Endothelial cell of umbilical vein (primary cell): ENCODE measurements at regions not wholly inside any gene's neighbourhood (a gene's known extent, or its start where the extent isn't known, plus 50 kb on each side); places are given as distances from the start of the nearest gene placed in this dataset.
"Not testable (repeated sequence)": the region's sequence is repeated elsewhere in the genome, so short reads cannot be mapped to it uniquely, and the experiment has no call there.

ENCODE experiments used
- BruUV-seq: library from RNA; stranded (reverse); fragments of 400-500 nt; replicated peaks from 2 replicates; lab custom pipeline; 2021; lab: Mats Ljungman, UMichigan
- CTCF ChIA-PET: fragments of 300-600, 350-600 bp; sonication (Branson Sonifier 250); formaldehyde crosslinking; loops from one replicate; lab custom pipeline; 2021; ENCODE audit warnings: antibody characterized with exemption, inconsistent platforms; lab: Charles Lee
- POLR2A ChIA-PET: fragments of 300-600, 350-600 bp; sonication (Branson Sonifier 250); formaldehyde crosslinking; loops from one replicate; lab custom pipeline; 2021; ENCODE audit warnings: antibody characterized with exemption, inconsistent platforms; lab: Charles Lee
- DNase-seq: peaks from one replicate; pipeline ENCODE4 v3.0.0-alpha.2; 2011; ENCODE audit warnings: low read depth, low spot score
- FAIRE-seq: peaks from 2 replicates; lab custom pipeline; 2011; peaks lifted over from hg19 to GRCh38; lab: Jason Lieb, UNC
- H2AFZ ChIP-seq: 2 replicates; pipeline ENCODE4 v1.6.0; 2012; ENCODE audit warnings: low read depth, low read length, control low read depth, inconsistent platforms
- H3K27ac ChIP-seq: 2 replicates; pipeline ENCODE4 v1.5.1; 2011; ENCODE audit warnings: low read depth, mild to moderate bottlenecking, control low read depth, low read length, moderate library complexity; ENCODE audit not compliant: insufficient read depth
- H3K27me3 ChIP-seq, 2 experiments: 2 replicates each; pipeline versions ENCODE4 v1.6.0 to v1.6.1; 2011; ENCODE audit warnings: low read length in 2 of 2, mixed read lengths in 1 of 2; ENCODE audit not compliant: control insufficient read depth in 2 of 2, insufficient read depth in 2 of 2
- H3K36me3 ChIP-seq, 2 experiments: 2 replicates in 1 of 2; 3 replicates in 1 of 2; pipeline ENCODE4 v1.5.1; 2011; ENCODE audit warnings: low read length in 2 of 2, mild to moderate bottlenecking in 1 of 2, moderate library complexity in 1 of 2; ENCODE audit not compliant: control insufficient read depth in 2 of 2, insufficient read depth in 2 of 2; ENCODE audit errors: extremely low read depth in 1 of 2
- H3K4me1 ChIP-seq: 3 replicates; pipeline ENCODE4 v1.5.1; 2011; ENCODE audit warnings: mild to moderate bottlenecking, low read length; ENCODE audit not compliant: control insufficient read depth, insufficient read depth; ENCODE audit errors: extremely low read depth
- H3K4me2 ChIP-seq: 2 replicates; pipeline ENCODE4 v1.6.1; 2011; ENCODE audit warnings: low read length, control low read depth, mixed read lengths; ENCODE audit not compliant: insufficient read depth
- H3K4me3 ChIP-seq, 3 experiments: fragments of 200-600 bp in 1 of 3; sonication (generic), shearing (Covaris generic) in 1 of 3; replicated peaks in 1 of 3; 2 replicates each; pipeline ENCODE4 v1.5.1; 2011 to 2016; ENCODE audit warnings: control low read depth in 3 of 3, low read length in 3 of 3, mild to moderate bottlenecking in 2 of 3, inconsistent platforms in 1 of 3, low read depth in 1 of 3, moderate library complexity in 1 of 3; ENCODE audit not compliant: insufficient read depth in 1 of 3
- H3K79me2 ChIP-seq: 2 replicates; pipeline ENCODE4 v1.6.0; 2012; ENCODE audit warnings: low read length, inconsistent platforms; ENCODE audit not compliant: control insufficient read depth, insufficient read depth
- H3K9ac ChIP-seq: replicated peaks from 2 replicates; pipeline ENCODE3; 2011; ENCODE audit warnings: low read length, control low read depth; ENCODE audit not compliant: insufficient read depth; ENCODE audit errors: extremely low read depth
- H3K9me1 ChIP-seq: replicated peaks from 3 replicates; pipeline ENCODE4 v1.6.0; 2011; ENCODE audit warnings: mild to moderate bottlenecking, low read length; ENCODE audit not compliant: control insufficient read depth, insufficient read depth; ENCODE audit errors: extremely low read depth
- H3K9me3 ChIP-seq: replicated peaks from 2 replicates; pipeline ENCODE4 v1.5.1; 2012; ENCODE audit warnings: low read length, inconsistent platforms; ENCODE audit not compliant: control insufficient read depth, insufficient read depth
- H4K20me1 ChIP-seq: replicated peaks from 2 replicates; pipeline ENCODE3; 2011; ENCODE audit warnings: mild to moderate bottlenecking, low read length; ENCODE audit not compliant: control insufficient read depth, insufficient read depth; ENCODE audit errors: extremely low read depth
- EZH2 ChIP-seq: IDR thresholded peaks from 2 replicates; pipeline ENCODE4 v1.6.1; 2012; ENCODE audit warnings: borderline replicate concordance, low read depth, mild to moderate bottlenecking, moderate library complexity, low read length, inconsistent platforms; ENCODE audit not compliant: severe bottlenecking
- FOS ChIP-seq: IDR thresholded peaks from 2 replicates; pipeline ENCODE4 v1.6.1; 2011; ENCODE audit warnings: mild to moderate bottlenecking, low read length, moderate library complexity, borderline replicate concordance; ENCODE audit not compliant: insufficient read depth
- GATA2 ChIP-seq: IDR thresholded peaks from 2 replicates; pipeline ENCODE4 v1.7.0; 2011; ENCODE audit warnings: low read depth, mild to moderate bottlenecking, moderate library complexity, mixed read lengths, low read length; ENCODE audit not compliant: insufficient read length, insufficient read depth
- JUN ChIP-seq: IDR thresholded peaks from 2 replicates; pipeline ENCODE4 v1.6.1; 2011; ENCODE audit warnings: borderline replicate concordance, low read depth; ENCODE audit not compliant: insufficient read length, insufficient read depth
- MYC ChIP-seq: IDR thresholded peaks from one replicate; pipeline ENCODE4 v1.6.1; 2011; ENCODE audit warnings: mild to moderate bottlenecking, low read depth, low read length
- POLR2A ChIP-seq: IDR thresholded peaks from 2 replicates; pipeline ENCODE4 v1.6.1; 2012; ENCODE audit warnings: low read depth, mild to moderate bottlenecking, control low read depth, low read length
- POLR2AphosphoS5 ChIP-seq: IDR thresholded peaks from 2 replicates; pipeline ENCODE4 v1.6.1; 2012; ENCODE audit warnings: low read depth, mild to moderate bottlenecking, control low read depth, low read length, moderate library complexity; ENCODE audit not compliant: insufficient read depth
- dilution Hi-C: fragments of 300-500 bp; cut with MboI; formaldehyde crosslinking; loops from one replicate; pipeline ENCODE4 v1.15.0; 2019; ENCODE audit warnings: low sequenced_read_pairs; ENCODE audit not compliant: extremely low pct_ligation_motif_present
- intact Hi-C: fragments of 100-400 bp; cut with micrococcal nuclease; formaldehyde crosslinking; loops from one replicate; pipeline ENCODE4 v1.10.0; 2022
- TF ChIP-seq, protein P1 (sequence below), 2 donors: IDR thresholded peaks; 1 replicate in 1 of 2; 2 replicates in 1 of 2; pipeline ENCODE4 v1.5.1; 2011; ENCODE audit warnings: low read length in 2 of 2, mild to moderate bottlenecking in 2 of 2, moderate library complexity in 2 of 2, control low read depth in 1 of 2, inconsistent platforms in 1 of 2, low read depth in 1 of 2; ENCODE audit not compliant: insufficient read depth in 1 of 2; ENCODE audit errors: extremely low read depth in 1 of 2
- TF ChIP-seq, protein P2 (sequence below): IDR thresholded peaks from 2 replicates; pipeline ENCODE4 v1.6.1; 2011; ENCODE audit not compliant: insufficient read depth, insufficient read length

DNA sequence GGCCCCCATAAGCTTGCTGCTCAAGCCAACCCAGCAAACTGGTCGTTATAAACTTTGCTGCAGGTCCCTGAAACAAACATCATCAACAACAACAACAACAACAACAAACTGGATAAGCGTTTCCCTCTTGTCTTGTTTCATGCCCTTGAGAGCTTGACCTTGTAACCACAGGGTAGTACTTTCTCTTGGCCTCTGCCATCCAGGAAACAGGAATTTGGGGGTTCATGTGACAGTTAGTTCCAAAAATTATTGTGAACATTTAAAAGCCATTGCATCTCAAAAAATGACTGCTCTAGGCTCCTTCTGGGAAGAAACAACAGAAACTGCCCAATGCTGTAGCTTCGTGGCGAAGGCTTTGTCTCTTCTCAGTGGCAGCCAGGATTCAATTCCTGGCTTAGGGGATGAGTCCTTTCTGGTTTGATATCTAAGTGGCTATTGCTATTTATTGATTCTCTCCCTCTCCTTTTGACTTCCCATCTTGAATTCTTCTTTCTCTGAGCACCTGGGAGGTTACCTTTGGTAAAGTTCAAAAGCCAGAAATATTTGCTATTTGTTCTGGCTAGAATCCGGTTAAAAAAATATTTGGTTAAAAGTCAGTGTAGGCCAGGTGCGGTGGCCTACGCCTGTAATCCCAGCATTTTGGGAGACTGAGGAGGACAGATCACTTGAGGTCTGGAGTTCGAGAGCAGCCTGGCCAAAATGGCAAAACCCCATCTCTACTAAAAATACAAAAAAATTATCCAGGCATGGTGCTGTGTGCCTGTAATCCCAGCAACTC lies 52.0 kb upstream of the CPM start:
- BruUV-seq = no TSS peak
- POLR2A ChIA-PET = no interaction called here
- no peak overlapping the region for H2AFZ ChIP-seq

DNA sequence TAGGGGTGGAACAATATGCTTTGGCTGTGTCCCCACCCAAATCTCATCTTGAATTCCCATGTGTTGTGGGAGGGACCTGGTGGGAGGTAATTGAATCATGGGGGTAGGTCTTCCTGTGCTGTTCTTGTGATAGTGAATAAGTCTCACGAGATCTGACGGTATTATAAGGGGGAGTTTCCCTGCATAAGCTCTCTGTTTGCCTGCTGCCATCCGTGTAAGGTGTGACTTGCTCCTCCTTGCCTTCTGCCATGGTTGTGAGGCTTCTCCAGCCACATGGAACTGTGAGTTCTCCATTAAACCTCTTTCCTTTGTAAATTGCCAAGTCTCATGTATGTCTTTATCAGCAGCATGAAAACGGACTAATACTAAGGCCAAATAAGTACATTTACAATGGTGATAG lies 64.6 kb upstream of the CPM start:
- H3K4me2 ChIP-seq, H3K4me1 ChIP-seq, H3K9me3 ChIP-seq, intact Hi-C loops, H4K20me1 ChIP-seq, H3K9ac ChIP-seq, H3K79me2 ChIP-seq, H3K27me3 ChIP-seq, BruUV-seq, dilution Hi-C loops, H2AFZ ChIP-seq, DNase-seq, POLR2A ChIA-PET, CTCF ChIA-PET, H3K27ac ChIP-seq, H3K9me1 ChIP-seq, H3K4me3 ChIP-seq, FAIRE-seq, H3K36me3 ChIP-seq: not testable (repeated sequence)

More for the DNA sequence above, 52.0 kb upstream of the CPM start:
- H3K27me3 ChIP-seq = peaks cover 4 to 5% of the 10 kb centered on the region in 2 experiments
- no peak overlapping the region for H3K9ac ChIP-seq
- H3K36me3 ChIP-seq = no peaks in the 10 kb centered on the region
- no peaks in the 10 kb centered on the region for H3K4me1 ChIP-seq
- no peaks in the 10 kb centered on the region for H3K9me1 ChIP-seq
- DNase-seq = no peak
- FAIRE-seq = no peak
- H3K4me2 ChIP-seq = no peak overlapping the region
- H3K9me3 ChIP-seq = no peaks in the 10 kb centered on the region
- no peaks in the 10 kb centered on the region for H4K20me1 ChIP-seq
- dilution Hi-C loops (no loop called here), intact Hi-C loops (no loop called here)
- TF ChIP-seq, protein P1, sequence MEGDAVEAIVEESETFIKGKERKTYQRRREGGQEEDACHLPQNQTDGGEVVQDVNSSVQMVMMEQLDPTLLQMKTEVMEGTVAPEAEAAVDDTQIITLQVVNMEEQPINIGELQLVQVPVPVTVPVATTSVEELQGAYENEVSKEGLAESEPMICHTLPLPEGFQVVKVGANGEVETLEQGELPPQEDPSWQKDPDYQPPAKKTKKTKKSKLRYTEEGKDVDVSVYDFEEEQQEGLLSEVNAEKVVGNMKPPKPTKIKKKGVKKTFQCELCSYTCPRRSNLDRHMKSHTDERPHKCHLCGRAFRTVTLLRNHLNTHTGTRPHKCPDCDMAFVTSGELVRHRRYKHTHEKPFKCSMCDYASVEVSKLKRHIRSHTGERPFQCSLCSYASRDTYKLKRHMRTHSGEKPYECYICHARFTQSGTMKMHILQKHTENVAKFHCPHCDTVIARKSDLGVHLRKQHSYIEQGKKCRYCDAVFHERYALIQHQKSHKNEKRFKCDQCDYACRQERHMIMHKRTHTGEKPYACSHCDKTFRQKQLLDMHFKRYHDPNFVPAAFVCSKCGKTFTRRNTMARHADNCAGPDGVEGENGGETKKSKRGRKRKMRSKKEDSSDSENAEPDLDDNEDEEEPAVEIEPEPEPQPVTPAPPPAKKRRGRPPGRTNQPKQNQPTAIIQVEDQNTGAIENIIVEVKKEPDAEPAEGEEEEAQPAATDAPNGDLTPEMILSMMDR (IDR thresholded peaks at IDR 0.05; ENCODE audit: extremely low read depth in 1 of 2, insufficient read depth in 1 of 2, low read depth in 1 of 2, low read length in 2 of 2) = no peak
- no peak for TF ChIP-seq GATA2
- TF ChIP-seq EZH2 = no peak
- TF ChIP-seq POLR2AphosphoS5 = no peak
- TF ChIP-seq, protein P2, sequence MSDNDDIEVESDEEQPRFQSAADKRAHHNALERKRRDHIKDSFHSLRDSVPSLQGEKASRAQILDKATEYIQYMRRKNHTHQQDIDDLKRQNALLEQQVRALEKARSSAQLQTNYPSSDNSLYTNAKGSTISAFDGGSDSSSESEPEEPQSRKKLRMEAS = no peak
- TF ChIP-seq MYC = no peak
- no peak for TF ChIP-seq POLR2A
- no peak for TF ChIP-seq FOS
- TF ChIP-seq JUN = no peak
- CTCF ChIA-PET = no interaction called here
- H3K4me3 ChIP-seq = no peak overlapping the region
- no peak overlapping the region for H3K27ac ChIP-seq
- H3K79me2 ChIP-seq = no peaks in the 10 kb centered on the region
